Esophagus muscularis mucosa (tissue), 4 donors: ENCODE measurements at regions not wholly inside any gene's neighbourhood (a gene's known extent, or its start where the extent isn't known, plus 50 kb on each side); places are given as distances from the start of the nearest gene placed in this dataset.
"Not testable (repeated sequence)": the region's sequence is repeated elsewhere in the genome, so short reads cannot be mapped to it uniquely, and the experiment has no call there.

ENCODE experiments used
- DNase-seq: peaks from one replicate; pipeline ENCODE4 v3.0.0-alpha.2; 2017; ENCODE audit errors: extremely low spot score
- H3K27ac ChIP-seq, 4 donors: fragments of 200-600 bp; sonication (generic); replicated peaks in 1 of 4; 1 replicate in 3 of 4; 2 replicates in 1 of 4; pipeline ENCODE4 v1.5.1; 2016 to 2019; ENCODE audit warnings: mild to moderate bottlenecking in 1 of 4
- H3K27me3 ChIP-seq, 4 donors: fragments of 200-600 bp; sonication (generic); one replicate each; pipeline versions ENCODE4 v1.5.1 to v1.6.0; 2016 to 2019
- H3K36me3 ChIP-seq, 4 donors: fragments of 200-600 bp; sonication (generic); one replicate each; pipeline ENCODE4 v1.5.1; 2016 to 2019
- H3K4me1 ChIP-seq, 4 donors: fragments of 200-600 bp; sonication (generic); one replicate each; pipeline ENCODE4 v1.5.1; 2016 to 2019
- H3K4me3 ChIP-seq, 4 donors: fragments of 200-600 bp; sonication (generic); 1 replicate in 2 of 4; 2 replicates in 2 of 4; pipeline ENCODE4 v1.5.1; 2016 to 2019; ENCODE audit warnings: mild to moderate bottlenecking in 4 of 4, moderate library complexity in 1 of 4
- H3K9me3 ChIP-seq, 4 donors: fragments of 200-600 bp; sonication (generic); 1 replicate in 3 of 4; 2 replicates in 1 of 4; pipeline ENCODE4 v1.5.1; 2016 to 2019
- CTCF ChIP-seq, 3 experiments: fragments of 200-600 bp in 2 of 3; fragments of 450-650 bp in 1 of 3; sonication (generic) in 2 of 3; IDR thresholded peaks; one replicate each; pipeline ENCODE4 v1.5.1; 2017 to 2019; ENCODE audit warnings: antibody characterized with exemption in 3 of 3, mild to moderate bottlenecking in 2 of 3, moderate library complexity in 1 of 3
- EP300 ChIP-seq: sonication (generic); formaldehyde crosslinking; IDR thresholded peaks from one replicate; pipeline ENCODE4 v1.6.1; 2017; ENCODE audit warnings: antibody characterized with exemption
- POLR2A ChIP-seq: fragments of 450-650 bp; IDR thresholded peaks from one replicate; pipeline ENCODE4 v1.6.1; 2017; ENCODE audit warnings: antibody characterized with exemption, moderate library complexity, mild to moderate bottlenecking, low read depth
- POLR2AphosphoS5 ChIP-seq, 2 donors: sonication (generic); formaldehyde crosslinking; IDR thresholded peaks; one replicate each; pipeline ENCODE4 v1.6.1; 2017; ENCODE audit warnings: antibody characterized with exemption in 2 of 2
- WGBS: methylation state at CpG from one replicate; pipeline ENCODE4 v1.1.5; 2018; 5-methylcytosine and 5-hydroxymethylcytosine counted together
- intact Hi-C: fragments of 100-400 bp; cut with DNase I; formaldehyde crosslinking; loops from one replicate; pipeline ENCODE4 v1.15.1; 2023

- Histone ChIP-seq H3K36me3 (no peaks in the 10 kb centered on the region), H3K27me3 (no peaks in the 10 kb centered on the region), H3K27ac (no peak overlapping the region), H3K4me1 (no peaks in the 10 kb centered on the region), H3K9me3 (no peaks in the 10 kb centered on the region), H3K4me3 (no peak overlapping the region)
- intact Hi-C loops, result no loop called here
- no peak for TF ChIP-seq CTCF (IDR thresholded peaks at IDR 0.05)
- TF ChIP-seq EP300, result no peak
- no peak for TF ChIP-seq POLR2A
- TF ChIP-seq POLR2AphosphoS5 (IDR thresholded peaks at IDR 0.05), result no peak
- WGBS, result 65% methylated on average over 2 of the region's 2 CpGs
- DNase-seq, result no peak
Observed at GRCh38 chr7:79979437-79979836, 155.2 kb upstream of the GNAI1 start.

- no peak for TF ChIP-seq POLR2AphosphoS5 (IDR thresholded peaks at IDR 0.05)
- no peak for TF ChIP-seq EP300
- no peak for TF ChIP-seq POLR2A
- no peak for TF ChIP-seq CTCF (IDR thresholded peaks at IDR 0.05)
- H3K27me3 ChIP-seq, result no peaks in the 10 kb centered on the region
- no peaks in the 10 kb centered on the region for H3K9me3 ChIP-seq
- no peak overlapping the region for H3K27ac ChIP-seq
- no peaks in the 10 kb centered on the region for H3K4me1 ChIP-seq
- no peak overlapping the region for H3K4me3 ChIP-seq
- intact Hi-C loops, result no loop called here
- DNase-seq, result no peak
- WGBS, result 100% methylated on average over 8 of the region's 16 CpGs
- no peaks in the 10 kb centered on the region for H3K36me3 ChIP-seq
Observed at GRCh38 chr7:79977481-79977880, 157.2 kb upstream of the GNAI1 start.

- not testable (repeated sequence) for DNase-seq
Observed at GRCh38 chr7:79976711-79977020, 158.0 kb upstream of the GNAI1 start.

GRCh38 chr7:79975986-79976710 lies 158.5 kb upstream of the GNAI1 start:
- H3K36me3 ChIP-seq, H3K4me3 ChIP-seq, H3K27me3 ChIP-seq, H3K9me3 ChIP-seq, H3K4me1 ChIP-seq, H3K27ac ChIP-seq, intact Hi-C loops, DNase-seq: not testable (repeated sequence)
- WGBS, result 93% methylated on average over 26 of the region's 26 CpGs

More at GRCh38 chr7:79976711-79977020, 158.0 kb upstream of the GNAI1 start:
- intact Hi-C loops, H3K4me3 ChIP-seq, H3K36me3 ChIP-seq, H3K4me1 ChIP-seq, H3K9me3 ChIP-seq, H3K27ac ChIP-seq, H3K27me3 ChIP-seq: not testable (repeated sequence)
- 81% methylated on average over 5 of the region's 5 CpGs for WGBS

- 93% methylated on average over 1 of the region's 1 CpG for WGBS
- intact Hi-C loops, result no loop called here
- TF ChIP-seq POLR2A (no peak), CTCF (IDR thresholded peaks at IDR 0.05) (no peak), EP300 (no peak), POLR2AphosphoS5 (IDR thresholded peaks at IDR 0.05) (no peak)
Observed at GRCh38 chr7:79973455-79973854, 161.2 kb upstream of the GNAI1 start.

GRCh38 chr7:79971058-79971457 lies 163.6 kb upstream of the GNAI1 start:
- H3K4me3 ChIP-seq, result no peak overlapping the region
- no peaks in the 10 kb centered on the region for H3K27me3 ChIP-seq
- TF ChIP-seq CTCF (IDR thresholded peaks at IDR 0.05) (no peak), EP300 (no peak), POLR2A (no peak), POLR2AphosphoS5 (IDR thresholded peaks at IDR 0.05) (no peak)
- H3K9me3 ChIP-seq, result no peaks in the 10 kb centered on the region
- DNase-seq, result no peak
- 91% methylated on average over 3 of the region's 3 CpGs for WGBS
- no peaks in the 10 kb centered on the region for H3K4me1 ChIP-seq
- no peaks in the 10 kb centered on the region for H3K36me3 ChIP-seq
- H3K27ac ChIP-seq, result no peak overlapping the region
- intact Hi-C loops, result no loop called here

More at GRCh38 chr7:79973455-79973854, 161.2 kb upstream of the GNAI1 start:
- Histone ChIP-seq H3K9me3 (no peaks in the 10 kb centered on the region), H3K27ac (no peak overlapping the region), H3K27me3 (no peaks in the 10 kb centered on the region), H3K4me3 (no peak overlapping the region), H3K36me3 (no peaks in the 10 kb centered on the region), H3K4me1 (no peaks in the 10 kb centered on the region)
- DNase-seq, result no peak
